Uterus (tissue), 3 donors: ENCODE measurements at regions not wholly inside any gene's neighbourhood (a gene's known extent, or its start where the extent isn't known, plus 50 kb on each side); places are given as distances from the start of the nearest gene placed in this dataset.
"Not testable (repeated sequence)": the region's sequence is repeated elsewhere in the genome, so short reads cannot be mapped to it uniquely, and the experiment has no call there.

Experiments used
- DNase-seq, 2 donors: peaks; one replicate each; pipeline ENCODE4 v3.0.0-alpha.2; 2019 to 2020
- H3K27ac ChIP-seq, 2 donors: fragments of 200-600 bp; sonication (generic); 1 replicate in 1 of 2; 2 replicates in 1 of 2; pipeline ENCODE4 v1.5.1; 2016 to 2018
- H3K27me3 ChIP-seq, 2 donors: fragments of 200-600 bp; sonication (generic); one replicate each; pipeline ENCODE4 v1.5.1; 2018 to 2019; ENCODE audit warnings: control low read depth in 1 of 2
- H3K36me3 ChIP-seq, 2 donors: fragments of 200-600 bp; sonication (generic); one replicate each; pipeline ENCODE4 v1.5.1; 2019; ENCODE audit warnings: control low read depth in 1 of 2
- H3K4me1 ChIP-seq, 2 donors: fragments of 200-600 bp; sonication (generic); one replicate each; pipeline ENCODE4 v1.5.1; 2018 to 2019; ENCODE audit warnings: control low read depth in 1 of 2
- H3K4me3 ChIP-seq, 2 donors: fragments of 200-600 bp; sonication (generic); 1 replicate in 1 of 2; 2 replicates in 1 of 2; pipeline ENCODE4 v1.5.1; 2018 to 2019; ENCODE audit warnings: mild to moderate bottlenecking in 1 of 2
- H3K9me3 ChIP-seq, 2 donors: fragments of 200-600 bp; sonication (generic); one replicate each; pipeline ENCODE4 v1.5.1; 2019; ENCODE audit warnings: control low read depth in 1 of 2
- POLR2A ChIP-seq, 2 donors: fragments of 450-650 bp; IDR thresholded peaks; one replicate each; pipeline ENCODE4 v1.6.1; 2016; ENCODE audit warnings: antibody characterized with exemption in 2 of 2, mild to moderate bottlenecking in 1 of 2, moderate library complexity in 1 of 2
- intact Hi-C: fragments of 100-400 bp; cut with DNase I; formaldehyde crosslinking; loops from one replicate; pipeline ENCODE4 v1.15.1; 2023; ENCODE audit warnings: low total_unique reads
- TF ChIP-seq, protein P1 (sequence below), 4 experiments: fragments of 200-600 bp in 2 of 4; fragments of 450-650 bp in 2 of 4; sonication (generic) in 2 of 4; IDR thresholded peaks; one replicate each; pipeline ENCODE4 v1.5.1; 2016 to 2019; ENCODE audit warnings: antibody characterized with exemption in 4 of 4, mild to moderate bottlenecking in 2 of 4, moderate library complexity in 1 of 4
- donor health status: DM: yes; HTN: yes; CAD: no.

GRCh38 chr4:144831971-144832370, 186.0 kb downstream of the HHIP start:
- no peak overlapping the region for H3K4me3 ChIP-seq
- no peak overlapping the region for H3K27ac ChIP-seq
- no peaks in the 10 kb centered on the region for H3K27me3 ChIP-seq
- intact Hi-C loops = no loop called here
- no peaks in the 10 kb centered on the region for H3K4me1 ChIP-seq
- no peak for TF ChIP-seq POLR2A (IDR thresholded peaks at IDR 0.05)
- TF ChIP-seq, protein P1, sequence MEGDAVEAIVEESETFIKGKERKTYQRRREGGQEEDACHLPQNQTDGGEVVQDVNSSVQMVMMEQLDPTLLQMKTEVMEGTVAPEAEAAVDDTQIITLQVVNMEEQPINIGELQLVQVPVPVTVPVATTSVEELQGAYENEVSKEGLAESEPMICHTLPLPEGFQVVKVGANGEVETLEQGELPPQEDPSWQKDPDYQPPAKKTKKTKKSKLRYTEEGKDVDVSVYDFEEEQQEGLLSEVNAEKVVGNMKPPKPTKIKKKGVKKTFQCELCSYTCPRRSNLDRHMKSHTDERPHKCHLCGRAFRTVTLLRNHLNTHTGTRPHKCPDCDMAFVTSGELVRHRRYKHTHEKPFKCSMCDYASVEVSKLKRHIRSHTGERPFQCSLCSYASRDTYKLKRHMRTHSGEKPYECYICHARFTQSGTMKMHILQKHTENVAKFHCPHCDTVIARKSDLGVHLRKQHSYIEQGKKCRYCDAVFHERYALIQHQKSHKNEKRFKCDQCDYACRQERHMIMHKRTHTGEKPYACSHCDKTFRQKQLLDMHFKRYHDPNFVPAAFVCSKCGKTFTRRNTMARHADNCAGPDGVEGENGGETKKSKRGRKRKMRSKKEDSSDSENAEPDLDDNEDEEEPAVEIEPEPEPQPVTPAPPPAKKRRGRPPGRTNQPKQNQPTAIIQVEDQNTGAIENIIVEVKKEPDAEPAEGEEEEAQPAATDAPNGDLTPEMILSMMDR (IDR thresholded peaks at IDR 0.05) = no peak
- H3K9me3 ChIP-seq = no peaks in the 10 kb centered on the region
- H3K36me3 ChIP-seq = no peaks in the 10 kb centered on the region
- no peak for DNase-seq

DNA sequence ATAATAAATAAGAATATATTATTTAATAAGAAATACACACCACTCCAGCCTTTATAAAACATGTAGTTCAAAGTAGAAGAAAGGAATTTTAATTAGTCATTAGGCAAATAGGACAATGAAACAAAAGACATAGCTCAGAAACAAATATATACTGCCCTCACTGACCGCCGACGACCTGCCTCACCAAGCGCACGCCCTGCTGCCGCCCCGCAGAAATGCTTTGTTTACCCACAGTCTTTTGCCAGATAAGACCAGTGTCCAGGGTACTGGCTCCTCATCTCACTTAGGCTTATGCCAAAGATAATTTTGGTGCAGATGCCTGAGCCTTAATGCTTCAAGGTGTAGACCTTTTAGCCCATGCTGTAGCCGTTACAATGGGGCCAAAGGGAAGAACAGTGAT, 199.5 kb downstream of the HHIP start:
- Histone ChIP-seq H3K4me1 (no peaks in the 10 kb centered on the region), H3K36me3 (no peaks in the 10 kb centered on the region), H3K4me3 (no peak overlapping the region), H3K27me3 (no peaks in the 10 kb centered on the region), H3K9me3 (peaks cover 0 to 4% of the 10 kb centered on the region in 2 donors), H3K27ac (no peak overlapping the region)
- intact Hi-C loops = no loop called here
- no peak for TF ChIP-seq POLR2A (IDR thresholded peaks at IDR 0.05)
- TF ChIP-seq, protein P1 (IDR thresholded peaks at IDR 0.05) = no peak
- no peak for DNase-seq

- Histone ChIP-seq H3K9me3 (no peaks in the 10 kb centered on the region), H3K27ac (no peak overlapping the region), H3K4me1 (no peaks in the 10 kb centered on the region), H3K27me3 (no peaks in the 10 kb centered on the region), H3K36me3 (no peaks in the 10 kb centered on the region), H3K4me3 (no peak overlapping the region)
- intact Hi-C loops = no loop called here
- no peak for DNase-seq
- TF ChIP-seq, protein P1 (IDR thresholded peaks at IDR 0.05) = no peak
- no peak for TF ChIP-seq POLR2A (IDR thresholded peaks at IDR 0.05)
Measured at GRCh38 chr4:144851948-144852347, 206.0 kb downstream of the HHIP start.

DNA sequence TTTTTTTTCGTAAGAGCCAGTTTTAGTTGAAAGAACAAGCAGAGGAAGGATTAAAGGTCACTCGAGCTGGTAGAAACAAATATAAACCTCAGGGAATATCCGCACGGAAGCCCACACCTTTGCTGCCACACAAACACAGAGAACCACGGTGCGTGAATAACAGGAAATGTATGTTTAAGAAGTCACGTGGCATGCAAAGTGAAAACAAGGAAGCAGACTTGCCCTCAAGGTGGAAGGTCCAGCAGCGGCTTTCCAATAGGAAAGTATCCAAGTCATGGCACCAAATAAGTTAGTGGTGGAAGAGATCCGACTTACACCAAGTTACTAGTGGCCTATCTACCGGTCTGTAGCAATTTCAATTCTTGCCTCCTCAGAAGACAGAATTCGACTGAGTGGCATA, 215.5 kb downstream of the HHIP start:
- no peaks in the 10 kb centered on the region for H3K36me3 ChIP-seq
- H3K4me3 ChIP-seq = no peak overlapping the region
- no peak for DNase-seq
- intact Hi-C loops = no loop called here
- no peaks in the 10 kb centered on the region for H3K27me3 ChIP-seq
- H3K9me3 ChIP-seq = no peaks in the 10 kb centered on the region
- H3K4me1 ChIP-seq = no peaks in the 10 kb centered on the region
- TF ChIP-seq POLR2A (IDR thresholded peaks at IDR 0.05) = no peak
- TF ChIP-seq, protein P1 (IDR thresholded peaks at IDR 0.05) = no peak
- H3K27ac ChIP-seq = no peak overlapping the region

- Histone ChIP-seq H3K4me1 (no peaks in the 10 kb centered on the region), H3K9me3 (no peaks in the 10 kb centered on the region), H3K4me3 (no peak overlapping the region), H3K36me3 (no peaks in the 10 kb centered on the region), H3K27ac (no peak overlapping the region), H3K27me3 (no peaks in the 10 kb centered on the region)
- DNase-seq = no peak
- TF ChIP-seq POLR2A (IDR thresholded peaks at IDR 0.05) = no peak
- TF ChIP-seq, protein P1 (IDR thresholded peaks at IDR 0.05) = no peak
- intact Hi-C loops = no loop called here
Measured at GRCh38 chr4:144862210-144862609, 216.3 kb downstream of the HHIP start.

- H3K36me3 ChIP-seq, H3K27ac ChIP-seq, DNase-seq, H3K4me1 ChIP-seq, intact Hi-C loops, H3K9me3 ChIP-seq, H3K4me3 ChIP-seq, H3K27me3 ChIP-seq: not testable (repeated sequence)
Measured at GRCh38 chr4:144864891-144865290, 218.9 kb downstream of the HHIP start.
